CD4-positive, alpha-beta T cell treated with Interferon alpha-2 for 1 hour (primary cell): ENCODE measurements at regions not wholly inside any gene's neighbourhood (a gene's known extent, or its start where the extent isn't known, plus 50 kb on each side); places are given as distances from the start of the nearest gene placed in this dataset.

Experiments
- DNase-seq, 2 donors: peaks; one replicate each; pipeline ENCODE4 v3.0.0-alpha.2; 2020 to 2022

DNA sequence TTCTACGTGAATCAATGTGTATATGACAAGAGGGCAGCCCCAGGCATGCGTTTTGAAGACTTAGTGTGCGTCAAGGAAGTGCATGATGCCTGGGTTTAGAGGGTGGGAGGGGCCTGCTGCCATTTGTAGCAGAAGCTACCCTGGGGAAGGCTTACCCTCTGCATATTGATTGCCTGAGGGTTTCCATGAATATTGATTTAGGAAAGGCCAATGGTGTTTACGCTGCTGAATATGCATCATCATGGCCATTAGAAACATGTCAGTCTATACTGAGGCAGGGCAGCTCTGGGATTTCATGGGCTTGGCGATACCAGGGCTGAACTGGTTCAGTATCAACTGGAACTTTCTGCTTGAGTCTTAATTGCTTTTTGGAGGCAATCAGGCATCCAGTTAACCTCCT is 259.3 kb downstream of the DCDC2C start:
- DNase-seq, result no peak

DNA sequence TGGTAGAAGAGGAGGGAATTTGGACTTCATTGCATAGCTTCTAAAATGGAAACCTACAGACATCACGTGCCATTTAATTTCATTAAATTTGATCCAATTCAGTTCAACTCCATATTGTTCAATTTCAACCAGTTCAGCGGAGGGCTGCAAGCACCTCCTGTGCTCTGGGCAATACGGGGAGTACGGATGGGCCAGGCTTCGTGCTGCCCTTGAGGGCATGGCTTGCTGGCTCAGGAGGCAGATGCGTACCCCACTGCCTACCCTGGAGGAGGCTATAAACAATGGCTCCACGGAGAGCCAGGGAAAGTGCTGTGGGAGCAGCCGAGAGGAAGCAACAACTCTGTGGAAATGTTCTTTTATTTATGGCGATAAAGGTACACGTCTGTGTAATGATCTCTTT is 261.8 kb downstream of the DCDC2C start:
- no peak for DNase-seq

DNA sequence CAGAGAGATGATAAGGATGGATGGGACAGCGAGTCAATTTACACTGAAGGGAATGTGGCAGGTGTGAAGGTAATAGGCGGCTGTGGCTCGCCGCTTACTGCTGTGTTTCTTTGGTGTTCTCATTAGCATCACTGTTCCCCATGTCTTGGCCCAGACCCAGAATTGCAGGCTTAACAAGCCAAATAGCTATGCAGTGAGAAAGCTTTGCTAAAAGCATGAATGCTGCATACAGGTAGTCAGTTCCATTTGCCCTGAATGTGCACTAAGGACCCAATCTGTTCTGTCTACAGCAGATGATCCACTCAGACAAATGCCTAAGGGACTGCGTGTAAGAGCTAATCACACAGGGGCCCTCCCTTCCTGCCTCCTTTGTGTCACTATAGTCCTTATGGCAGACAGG is 262.6 kb downstream of the DCDC2C start:
- DNase-seq, result no peak

DNA sequence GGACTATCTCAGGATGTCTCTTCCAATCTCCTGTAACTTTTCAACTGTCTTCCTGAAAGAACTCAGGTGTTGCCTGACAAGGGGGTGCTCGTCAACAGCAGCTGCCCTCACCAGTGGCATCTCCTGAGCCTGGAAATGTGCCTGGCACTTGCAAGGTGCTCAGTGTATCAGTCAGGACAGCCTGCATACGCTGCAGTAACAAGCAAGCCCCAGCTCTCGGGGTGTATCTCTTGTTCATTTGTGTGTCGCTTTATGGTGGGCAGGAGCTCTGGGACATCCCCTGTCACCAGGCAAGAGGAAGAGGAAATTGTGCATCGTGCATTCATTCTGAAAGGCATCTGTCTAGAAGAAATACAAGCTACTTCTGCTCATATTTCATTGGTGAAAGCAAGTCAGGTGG is 263.1 kb downstream of the DCDC2C start:
- DNase-seq, result no peak

DNA sequence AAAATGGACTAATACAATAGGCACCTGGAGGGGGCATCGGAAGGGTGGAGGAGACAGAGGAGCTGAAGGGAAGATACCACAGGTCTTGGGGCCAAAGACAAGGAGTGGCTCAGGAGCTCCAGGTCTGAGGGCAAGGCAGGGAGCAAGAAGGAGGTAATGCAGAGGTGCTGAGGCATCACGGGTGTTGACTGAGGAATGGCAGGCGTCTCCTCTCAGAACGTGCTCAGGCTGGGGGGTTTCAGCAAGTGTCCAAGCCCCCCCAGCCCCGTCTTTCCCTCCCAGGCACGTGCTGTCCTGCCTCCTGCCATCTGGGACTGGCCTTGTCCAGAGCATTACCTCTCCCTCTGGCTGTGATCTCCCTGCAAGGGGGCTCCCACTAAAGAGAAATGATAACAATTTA is 265.4 kb downstream of the DCDC2C start:
- DNase-seq, result no peak

DNA sequence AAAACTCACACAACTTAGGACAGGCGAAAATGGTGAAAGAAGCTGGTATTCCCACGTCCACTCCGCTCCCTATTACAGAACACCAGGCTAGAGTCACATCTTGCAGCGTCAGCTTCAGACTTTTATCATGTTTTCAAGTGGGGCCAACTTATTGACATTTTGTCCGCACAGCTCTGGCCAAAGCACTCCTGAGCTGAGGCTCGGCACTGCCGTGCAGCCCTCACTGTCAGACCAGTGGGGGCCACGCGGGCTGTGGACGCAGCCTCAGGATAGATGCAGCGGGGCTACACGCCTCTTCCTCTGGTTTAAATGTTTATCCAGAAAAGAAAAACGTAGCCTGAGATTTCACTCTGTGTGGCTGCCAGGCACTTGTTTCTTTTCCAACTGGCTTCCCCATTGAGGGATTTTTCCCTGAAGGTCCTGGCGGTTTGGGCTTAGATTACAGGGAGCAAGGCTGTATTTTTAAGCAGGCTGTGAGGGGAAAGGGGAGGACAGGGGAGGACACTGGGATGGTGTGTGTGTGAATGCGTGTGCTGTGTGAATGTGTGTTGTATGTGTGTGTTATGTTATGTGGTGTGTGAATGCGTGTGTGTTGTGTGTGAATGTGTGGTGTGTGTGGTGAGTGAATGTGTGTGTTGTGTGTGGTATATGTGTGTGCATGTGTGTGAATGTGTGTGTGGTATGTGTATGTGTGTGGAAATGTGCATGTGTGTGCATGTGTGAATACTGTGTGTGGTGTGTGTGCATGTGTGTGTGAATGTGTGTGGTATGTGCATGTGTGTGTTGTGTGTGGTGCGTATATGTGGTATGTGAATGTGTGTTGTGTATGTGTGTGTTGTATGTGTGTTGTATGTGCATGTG is 267.6 kb downstream of the DCDC2C start:
- DNase-seq, result no peak

DNA sequence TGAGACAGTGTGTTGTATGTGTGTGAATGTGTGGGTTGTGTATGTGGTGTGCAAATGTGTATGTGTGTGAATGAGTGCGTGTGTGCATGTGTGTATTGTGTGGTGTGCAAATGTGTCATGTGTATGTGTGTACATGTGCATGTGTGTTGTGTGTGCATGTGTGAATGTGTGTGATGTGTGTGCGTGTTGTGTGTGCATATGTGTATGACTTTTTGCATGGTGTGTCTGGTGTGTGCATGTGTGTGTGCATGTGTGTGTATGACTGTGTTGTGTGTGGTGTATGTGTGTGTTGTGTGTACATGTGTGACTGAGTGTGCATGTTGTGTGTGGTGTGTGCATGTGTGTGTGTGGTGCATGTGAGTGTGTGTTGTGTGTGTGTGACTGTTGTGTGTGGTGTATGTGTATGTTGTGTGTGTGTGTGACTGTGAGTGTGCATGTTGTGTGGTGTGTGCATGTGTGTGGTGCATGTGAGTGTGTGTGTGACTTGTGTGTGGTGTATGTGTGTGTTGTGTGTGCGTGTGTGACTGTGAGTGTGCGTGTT is 268.3 kb downstream of the DCDC2C start:
- no peak for DNase-seq

DNA sequence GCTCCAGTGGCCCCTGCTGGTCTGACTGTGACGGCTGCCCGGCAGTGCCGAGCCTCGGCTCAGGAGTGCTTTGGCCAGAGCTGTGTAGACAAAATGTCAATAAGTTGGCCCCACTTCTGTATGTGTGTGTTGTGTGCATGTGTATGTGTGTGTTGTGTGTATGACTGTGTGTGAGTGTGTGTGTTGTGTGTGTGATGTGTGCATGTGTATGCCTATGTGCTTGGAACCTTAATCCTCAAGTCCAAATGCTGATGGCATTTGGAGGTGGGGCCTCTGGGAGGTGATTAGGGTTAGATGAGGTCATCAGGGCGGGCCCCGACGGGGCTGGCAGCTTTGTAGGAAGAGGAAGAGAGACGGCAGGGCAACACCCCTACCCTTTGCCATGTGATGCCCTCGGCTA is 269.0 kb downstream of the DCDC2C start:
- DNase-seq, result no peak

DNA sequence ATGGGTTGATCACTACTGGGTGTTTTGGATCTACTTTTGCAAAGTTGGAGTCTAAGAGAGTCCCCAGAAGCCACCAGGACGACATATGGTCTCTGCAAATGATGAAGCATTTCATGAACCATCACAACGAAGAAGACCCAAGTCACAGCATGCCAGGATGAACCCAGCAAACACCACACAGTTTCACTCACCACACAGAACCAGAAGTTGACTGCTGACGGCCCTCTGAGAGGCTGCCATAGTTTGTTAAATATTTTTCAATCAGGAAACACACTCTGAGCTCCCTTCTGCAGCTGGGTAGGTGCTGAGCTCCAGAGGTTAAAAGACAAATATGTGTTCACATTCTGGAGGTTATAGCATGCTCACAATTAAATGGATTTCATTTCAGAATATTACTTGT is 271.4 kb downstream of the DCDC2C start:
- DNase-seq, result no peak

DNA sequence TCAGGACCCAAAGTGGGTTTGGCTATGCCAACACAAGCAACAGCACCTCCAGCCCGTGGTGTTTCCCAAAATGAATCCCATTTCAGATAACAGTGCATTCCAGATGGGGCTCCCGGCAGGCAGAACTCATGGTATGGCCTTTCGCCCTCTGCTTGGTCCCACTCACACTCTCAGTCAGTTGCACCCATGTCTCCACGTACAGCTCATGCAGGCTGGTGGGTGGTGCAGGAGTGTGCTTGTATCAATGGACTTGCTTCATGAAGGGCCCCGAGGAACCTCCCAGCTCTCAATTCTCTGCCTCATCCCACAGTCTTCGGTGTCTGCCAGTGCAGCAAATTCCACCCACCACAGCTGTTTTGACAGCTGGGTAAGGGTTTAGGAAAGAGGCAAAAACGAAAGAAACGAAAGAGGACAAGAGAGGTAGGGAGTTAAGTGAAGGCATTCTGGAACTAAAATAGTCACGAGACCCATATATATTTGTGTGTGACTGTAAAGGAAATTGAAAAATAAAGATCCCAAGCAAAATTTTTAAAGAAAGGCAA is 278.1 kb downstream of the DCDC2C start:
- DNase-seq, result no peak

DNA sequence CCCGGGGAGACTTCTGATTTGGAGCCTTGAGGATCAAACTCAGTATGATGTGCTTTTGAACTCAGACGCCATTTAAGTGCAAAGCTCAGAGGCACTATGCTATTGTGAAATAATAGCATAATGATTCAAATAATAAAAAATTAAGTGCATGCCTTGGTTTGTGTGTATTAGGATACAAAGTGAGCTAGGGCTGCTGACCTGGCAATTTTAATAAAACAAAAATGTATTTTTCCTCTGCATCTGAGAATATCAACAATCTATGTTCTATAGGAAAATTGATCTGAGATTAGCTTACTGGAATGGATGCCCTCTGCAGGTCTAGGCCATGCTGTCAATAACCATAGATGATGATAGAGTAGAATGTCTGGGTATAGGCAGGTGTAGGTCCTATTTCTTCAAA is 278.8 kb downstream of the DCDC2C start:
- no peak for DNase-seq

DNA sequence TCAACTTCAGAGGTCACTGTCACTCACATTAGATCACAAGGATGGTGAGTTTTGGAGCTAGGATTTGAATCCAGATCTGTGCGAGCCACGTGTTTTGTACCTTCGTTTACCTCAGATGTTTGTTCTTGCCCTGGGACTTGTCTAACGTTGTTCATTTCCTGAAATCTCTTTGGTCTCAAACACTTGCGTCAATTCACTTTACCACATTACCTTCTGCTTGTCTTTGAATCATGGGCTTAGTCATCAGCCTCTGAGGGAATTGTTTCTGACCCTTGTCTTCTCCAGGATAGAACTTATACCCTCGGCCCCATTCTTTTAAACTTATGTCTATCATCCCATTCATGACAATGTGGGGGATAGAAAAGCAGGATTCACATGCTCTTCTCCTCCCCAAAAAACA is 282.7 kb downstream of the DCDC2C start:
- DNase-seq, result no peak

DNA sequence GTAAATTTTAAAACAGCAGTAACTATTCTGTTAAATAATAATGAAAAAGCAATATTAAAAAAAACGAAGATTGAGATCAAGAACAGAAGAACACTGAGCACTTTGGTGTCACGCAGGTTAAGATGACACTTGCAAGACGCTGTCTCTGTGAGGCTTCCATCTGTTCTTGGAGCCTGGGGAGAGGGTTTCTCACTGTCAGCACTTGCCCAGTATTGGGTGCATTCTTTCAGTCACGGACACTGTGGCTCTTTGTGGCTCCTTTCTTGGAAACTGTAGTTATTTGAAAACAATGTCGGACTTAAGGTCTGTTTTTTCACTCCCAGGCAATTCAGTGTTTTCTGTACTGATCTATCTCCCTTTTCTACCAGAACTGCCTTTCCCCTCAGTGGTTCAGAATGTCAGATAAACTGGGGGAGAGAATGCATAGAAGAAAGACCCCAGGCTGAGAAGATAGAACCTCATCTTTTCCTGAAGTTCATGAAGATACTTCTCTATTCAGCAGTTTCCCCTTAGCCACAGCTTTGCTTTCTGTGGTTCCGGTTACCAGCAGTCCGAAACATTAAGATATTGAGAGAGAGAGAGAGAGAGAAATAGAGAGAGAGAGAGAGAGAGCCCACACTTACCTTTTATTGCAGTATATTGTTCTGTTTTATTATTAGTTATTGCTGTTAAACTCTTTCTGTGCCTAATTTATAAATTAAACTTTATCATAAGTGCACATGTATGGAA is 283.3 kb downstream of the DCDC2C start:
- DNase-seq, result no peak

DNA sequence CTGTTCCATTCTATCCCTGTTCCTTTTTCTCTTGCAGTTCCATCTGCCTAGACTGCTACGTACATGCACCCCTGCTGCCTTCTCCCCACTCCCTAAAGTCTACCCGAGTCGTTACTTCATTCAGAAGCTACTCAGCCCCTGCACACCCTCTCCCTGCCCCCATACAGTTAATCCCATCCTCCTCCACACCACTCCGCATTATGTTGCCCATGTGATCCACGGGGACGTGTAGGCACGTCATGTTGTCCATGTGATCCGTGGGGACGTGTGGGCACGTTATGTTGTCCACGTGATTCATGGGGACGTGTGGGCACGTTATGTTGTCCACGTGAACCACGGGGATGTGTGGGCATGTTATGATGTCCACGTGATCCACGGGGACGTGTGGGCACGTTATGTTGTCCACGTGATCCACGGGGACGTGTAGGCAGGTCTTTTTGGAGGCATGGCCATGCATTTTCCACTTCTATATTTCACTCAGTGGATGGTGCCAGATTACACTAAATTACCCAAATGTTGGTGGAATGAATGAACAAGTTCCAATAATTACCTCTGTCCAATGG is 299.5 kb downstream of the DCDC2C start:
- no peak for DNase-seq

DNA sequence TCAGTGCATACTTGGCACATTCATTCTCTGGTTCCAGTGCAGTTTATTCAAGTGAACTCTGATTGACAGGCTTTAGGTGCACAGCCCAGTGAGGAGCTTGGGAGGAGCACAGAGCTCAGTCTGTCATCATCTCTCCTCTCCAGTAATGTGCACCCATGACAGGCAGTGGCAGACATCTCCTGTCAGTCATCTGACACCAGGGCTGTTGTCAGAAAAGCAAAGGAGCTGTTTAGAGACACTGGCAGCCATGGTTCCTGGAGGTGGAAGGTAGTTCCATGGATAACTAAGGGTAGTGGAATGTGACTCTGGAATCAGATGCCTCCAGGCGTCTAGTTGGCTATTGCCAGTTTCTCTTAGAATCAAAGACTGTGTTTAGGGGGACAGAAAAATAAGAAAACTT is 308.8 kb downstream of the DCDC2C start:
- no peak for DNase-seq

DNA sequence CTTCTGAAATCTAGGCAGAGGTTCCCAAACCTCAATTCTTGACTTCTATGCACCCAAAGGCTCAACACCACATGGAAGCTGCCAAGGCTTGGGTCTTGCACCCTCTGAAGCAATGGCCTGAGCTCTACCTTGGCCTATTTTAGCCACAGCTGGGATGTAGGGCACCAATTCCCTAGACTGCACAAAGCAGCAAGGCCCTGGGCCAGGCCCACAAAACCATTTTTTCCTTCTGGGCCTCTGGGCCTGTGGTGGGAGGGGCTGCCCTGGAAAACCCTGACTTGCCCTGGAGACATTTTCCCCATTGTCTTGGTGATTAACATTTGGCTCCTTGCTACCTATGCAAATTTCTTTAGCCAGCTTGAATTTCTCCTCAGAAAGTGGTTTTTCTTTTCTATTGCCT is 315.2 kb downstream of the DCDC2C start:
- DNase-seq, result no peak

DNA sequence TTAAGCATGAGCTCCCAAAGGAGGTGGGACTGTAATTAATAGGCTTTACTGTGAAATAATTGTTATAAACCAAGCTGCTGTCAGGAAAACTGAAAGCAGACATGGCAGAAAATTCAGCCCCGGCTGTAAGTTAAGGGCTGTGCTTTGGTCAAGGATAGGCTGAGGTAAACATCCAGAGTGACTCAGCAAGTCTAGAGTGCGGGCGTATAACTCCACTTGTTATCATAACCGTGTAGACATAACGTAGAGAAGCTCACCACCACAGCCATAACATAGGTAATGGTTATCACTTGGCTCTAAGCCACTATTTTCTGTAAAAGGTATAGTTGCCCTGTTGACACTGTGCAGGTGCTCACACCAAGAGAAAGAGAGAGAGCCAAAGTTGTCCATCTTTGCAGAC is 316.8 kb downstream of the DCDC2C start:
- no peak for DNase-seq

DNA sequence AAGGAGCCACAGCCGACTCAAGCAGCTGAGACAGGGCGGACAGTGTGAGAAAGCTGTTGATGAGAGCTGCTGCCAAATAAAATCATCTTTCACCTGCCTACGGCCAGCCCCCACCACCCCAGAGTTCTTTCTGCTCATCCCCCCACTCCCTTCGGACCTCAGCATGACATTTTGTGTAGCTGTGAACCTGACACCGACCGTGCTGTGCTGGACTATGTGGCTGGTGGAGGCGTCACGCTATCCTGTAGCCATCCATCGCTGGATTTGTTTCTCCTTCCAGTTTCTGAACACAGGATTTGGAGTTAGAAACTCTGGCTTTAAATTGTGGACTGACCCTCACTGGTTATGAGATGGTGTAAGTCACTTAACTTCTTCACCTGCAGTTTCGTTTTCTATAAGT is 317.3 kb downstream of the DCDC2C start:
- no peak for DNase-seq

DNA sequence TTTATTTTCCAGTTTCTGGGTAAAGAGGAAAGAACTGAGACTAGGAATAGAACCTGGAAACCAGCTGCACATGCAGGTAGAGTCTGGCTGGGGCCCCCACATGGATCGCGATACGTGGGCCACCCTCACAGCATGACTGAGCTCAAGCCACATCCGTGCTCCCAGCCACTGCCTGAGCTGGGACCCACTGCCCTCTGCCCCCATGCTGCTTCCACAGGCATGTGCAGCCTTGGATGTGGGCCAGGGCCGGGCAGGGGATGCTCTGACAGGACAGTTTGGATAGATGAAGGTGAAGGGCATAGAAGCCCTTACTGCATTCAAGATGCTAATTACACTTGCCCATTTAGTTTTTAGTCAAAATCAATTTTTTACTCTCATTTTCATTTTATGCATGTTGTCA is 321.2 kb downstream of the DCDC2C start:
- DNase-seq, result no peak

DNA sequence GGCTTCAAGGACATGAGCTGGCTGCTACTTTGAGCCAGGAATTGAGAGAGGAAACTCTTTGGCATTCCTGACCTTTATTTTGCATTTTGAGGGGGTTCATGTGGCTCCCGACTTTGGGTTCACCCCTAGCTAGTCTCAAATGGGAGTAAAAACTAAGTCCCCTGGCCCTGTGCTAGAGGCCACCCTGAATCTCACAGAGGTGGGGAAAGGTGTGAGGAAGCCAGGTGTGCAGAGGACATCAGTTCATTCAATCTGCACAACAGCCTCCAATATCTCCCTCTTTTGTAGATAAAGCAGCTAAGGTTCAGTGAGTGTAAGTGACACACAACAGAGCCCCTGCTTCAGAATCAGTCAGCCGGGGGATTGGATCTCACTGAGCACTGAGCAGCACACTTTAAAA is 325.7 kb downstream of the DCDC2C start:
- no peak for DNase-seq

DNA sequence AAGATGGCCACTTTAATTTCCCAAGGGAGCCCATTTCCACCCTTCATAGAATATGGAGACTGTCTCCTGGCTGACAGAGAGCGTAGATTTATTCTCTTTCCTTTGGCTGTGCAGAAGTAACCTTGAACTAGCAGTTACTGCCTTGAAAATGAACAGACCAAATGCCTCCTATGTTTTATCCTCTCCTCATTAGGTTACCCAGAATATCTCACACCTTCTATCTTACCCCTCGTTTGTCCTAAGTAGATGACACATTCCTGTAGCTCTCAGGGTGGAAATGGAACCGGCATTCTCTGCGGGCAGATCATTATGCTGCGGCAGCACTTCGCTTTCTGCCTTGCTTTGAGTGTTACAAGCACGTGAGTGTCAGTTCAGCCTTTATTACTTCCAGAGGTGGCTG is 336.5 kb downstream of the DCDC2C start:
- DNase-seq, result no peak

DNA sequence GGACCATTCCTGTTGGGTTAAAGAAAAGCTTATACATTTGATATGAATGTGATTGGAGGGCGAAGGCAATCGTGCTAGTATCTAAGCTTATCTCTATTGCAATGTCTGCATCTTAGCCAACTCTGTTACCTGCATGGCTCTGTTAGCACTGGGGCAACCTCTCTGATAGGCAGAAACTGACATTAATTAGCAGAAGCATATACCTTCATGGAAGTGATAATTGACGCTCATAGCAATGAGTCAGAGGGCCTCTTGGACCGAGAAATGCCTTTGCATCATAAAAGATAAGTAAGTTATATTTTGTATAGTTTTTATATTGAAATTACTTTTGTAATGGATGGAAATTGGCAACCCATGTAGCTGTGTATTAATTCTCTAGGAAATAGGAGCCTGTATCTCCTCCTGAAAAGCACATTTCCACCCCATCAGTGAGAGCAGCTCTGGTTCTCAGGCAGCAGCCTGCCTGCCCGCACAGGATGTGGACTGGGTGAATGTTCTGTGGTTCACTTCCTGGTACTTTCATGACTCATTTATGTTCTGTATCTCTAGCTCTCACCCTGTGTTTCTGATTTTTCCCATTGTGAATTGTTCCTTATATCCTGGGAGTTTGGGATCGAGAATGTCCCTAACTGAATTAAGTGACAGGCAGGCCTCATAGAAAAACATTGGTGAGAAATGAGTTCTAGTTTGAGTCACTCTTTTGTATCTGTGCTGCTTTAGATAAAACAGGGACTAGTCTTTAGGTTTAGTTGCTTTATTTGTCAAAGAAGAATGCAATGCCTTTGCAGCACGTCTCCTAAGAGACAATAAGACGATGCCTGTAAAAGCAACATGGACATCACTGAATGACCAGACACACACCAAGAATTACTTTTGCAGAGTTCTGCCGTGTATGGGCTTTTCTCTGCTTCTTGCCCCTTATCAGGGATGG is 344.9 kb downstream of the DCDC2C start:
- DNase-seq, result no peak

DNA sequence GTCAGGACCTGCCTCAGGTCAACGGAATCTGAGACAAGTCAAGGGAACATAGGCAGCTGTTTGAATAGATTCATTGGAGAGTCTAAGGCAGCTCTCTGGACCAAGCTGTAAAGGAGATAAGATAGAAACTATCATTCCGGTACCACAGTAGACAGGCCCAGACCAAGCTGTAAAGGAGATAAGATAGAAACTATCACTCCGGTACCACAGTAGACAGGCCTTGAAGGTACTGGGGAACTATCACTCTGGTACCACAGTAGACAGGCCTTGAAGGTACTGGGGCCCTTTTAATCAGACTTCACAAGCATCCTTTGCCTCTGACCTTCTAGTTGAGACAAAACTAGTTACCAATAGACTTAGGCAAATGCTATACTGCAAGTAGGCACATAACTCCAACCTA is 346.1 kb downstream of the DCDC2C start:
- no peak for DNase-seq
